Liver (tissue), 3 donors: ENCODE measurements at regions not wholly inside any gene's neighbourhood (a gene's known extent, or its start where the extent isn't known, plus 50 kb on each side); places are given as distances from the start of the nearest gene placed in this dataset.

Experiments
- EGR1 ChIP-seq, 2 donors: IDR thresholded peaks; 2 replicates each; pipeline ENCODE4 v1.6.1; 2016 to 2018; ENCODE audit warnings: antibody characterized with exemption in 2 of 2, low read depth in 2 of 2
- GABPA ChIP-seq, 2 donors: IDR thresholded peaks in 1 of 2; conservative IDR thresholded peaks in 1 of 2; 2 replicates each; pipeline ENCODE4 v1.6.1; 2016; ENCODE audit warnings: antibody characterized with exemption in 2 of 2, mild to moderate bottlenecking in 1 of 2, moderate library complexity in 1 of 2
- JUND ChIP-seq, 2 donors: IDR thresholded peaks; 2 replicates each; pipeline ENCODE4 v1.6.1; 2016; ENCODE audit warnings: antibody characterized with exemption in 2 of 2
- MAX ChIP-seq: IDR thresholded peaks from 2 replicates; pipeline ENCODE4 v1.6.1; 2016; ENCODE audit warnings: antibody characterized with exemption
- RXRA ChIP-seq, 2 donors: IDR thresholded peaks; 2 replicates each; pipeline ENCODE4 v1.6.1; 2017 to 2018; ENCODE audit warnings: antibody characterized with exemption in 2 of 2, mild to moderate bottlenecking in 1 of 2
- TAF1 ChIP-seq: conservative IDR thresholded peaks from 2 replicates; pipeline ENCODE4 v1.6.1; 2016; ENCODE audit warnings: antibody characterized with exemption, mild to moderate bottlenecking
- YY1 ChIP-seq: IDR thresholded peaks from 2 replicates; pipeline ENCODE4 v1.6.1; 2016; ENCODE audit warnings: antibody characterized with exemption, mild to moderate bottlenecking
- ZBTB33 ChIP-seq: IDR thresholded peaks from 2 replicates; pipeline ENCODE4 v1.6.1; 2016; ENCODE audit warnings: antibody characterized with exemption
- TF ChIP-seq, protein P1 (sequence below): fragments of 150-350 bp; IDR thresholded peaks from 2 replicates; pipeline ENCODE4 v1.5.1; 2017; ENCODE audit warnings: improper control_type of control experiment, low read depth, low read length; ENCODE audit not compliant: missing input control
- TF ChIP-seq, protein P2 (sequence below): IDR thresholded peaks from 2 replicates; pipeline ENCODE4 v1.6.1; 2016; ENCODE audit warnings: antibody characterized with exemption, mild to moderate bottlenecking
- donor health status: healthy.
- donor health status: healthy.

GRCh38 chr3:952906-953305 is 139.9 kb upstream of the CNTN6 start:
- no peak for TF ChIP-seq MAX
- TF ChIP-seq, protein P1, sequence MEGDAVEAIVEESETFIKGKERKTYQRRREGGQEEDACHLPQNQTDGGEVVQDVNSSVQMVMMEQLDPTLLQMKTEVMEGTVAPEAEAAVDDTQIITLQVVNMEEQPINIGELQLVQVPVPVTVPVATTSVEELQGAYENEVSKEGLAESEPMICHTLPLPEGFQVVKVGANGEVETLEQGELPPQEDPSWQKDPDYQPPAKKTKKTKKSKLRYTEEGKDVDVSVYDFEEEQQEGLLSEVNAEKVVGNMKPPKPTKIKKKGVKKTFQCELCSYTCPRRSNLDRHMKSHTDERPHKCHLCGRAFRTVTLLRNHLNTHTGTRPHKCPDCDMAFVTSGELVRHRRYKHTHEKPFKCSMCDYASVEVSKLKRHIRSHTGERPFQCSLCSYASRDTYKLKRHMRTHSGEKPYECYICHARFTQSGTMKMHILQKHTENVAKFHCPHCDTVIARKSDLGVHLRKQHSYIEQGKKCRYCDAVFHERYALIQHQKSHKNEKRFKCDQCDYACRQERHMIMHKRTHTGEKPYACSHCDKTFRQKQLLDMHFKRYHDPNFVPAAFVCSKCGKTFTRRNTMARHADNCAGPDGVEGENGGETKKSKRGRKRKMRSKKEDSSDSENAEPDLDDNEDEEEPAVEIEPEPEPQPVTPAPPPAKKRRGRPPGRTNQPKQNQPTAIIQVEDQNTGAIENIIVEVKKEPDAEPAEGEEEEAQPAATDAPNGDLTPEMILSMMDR, result no peak
- TF ChIP-seq EGR1 (IDR thresholded peaks at IDR 0.05; ENCODE audit: low read depth in 2 of 2), result no peak
- no peak for TF ChIP-seq JUND (IDR thresholded peaks at IDR 0.05)
- TF ChIP-seq GABPA (IDR thresholded peaks at IDR 0.05 in 1 of 2, conservative IDR thresholded peaks at IDR 0.05 in 1 of 2), result no peak
- TF ChIP-seq, protein P2, sequence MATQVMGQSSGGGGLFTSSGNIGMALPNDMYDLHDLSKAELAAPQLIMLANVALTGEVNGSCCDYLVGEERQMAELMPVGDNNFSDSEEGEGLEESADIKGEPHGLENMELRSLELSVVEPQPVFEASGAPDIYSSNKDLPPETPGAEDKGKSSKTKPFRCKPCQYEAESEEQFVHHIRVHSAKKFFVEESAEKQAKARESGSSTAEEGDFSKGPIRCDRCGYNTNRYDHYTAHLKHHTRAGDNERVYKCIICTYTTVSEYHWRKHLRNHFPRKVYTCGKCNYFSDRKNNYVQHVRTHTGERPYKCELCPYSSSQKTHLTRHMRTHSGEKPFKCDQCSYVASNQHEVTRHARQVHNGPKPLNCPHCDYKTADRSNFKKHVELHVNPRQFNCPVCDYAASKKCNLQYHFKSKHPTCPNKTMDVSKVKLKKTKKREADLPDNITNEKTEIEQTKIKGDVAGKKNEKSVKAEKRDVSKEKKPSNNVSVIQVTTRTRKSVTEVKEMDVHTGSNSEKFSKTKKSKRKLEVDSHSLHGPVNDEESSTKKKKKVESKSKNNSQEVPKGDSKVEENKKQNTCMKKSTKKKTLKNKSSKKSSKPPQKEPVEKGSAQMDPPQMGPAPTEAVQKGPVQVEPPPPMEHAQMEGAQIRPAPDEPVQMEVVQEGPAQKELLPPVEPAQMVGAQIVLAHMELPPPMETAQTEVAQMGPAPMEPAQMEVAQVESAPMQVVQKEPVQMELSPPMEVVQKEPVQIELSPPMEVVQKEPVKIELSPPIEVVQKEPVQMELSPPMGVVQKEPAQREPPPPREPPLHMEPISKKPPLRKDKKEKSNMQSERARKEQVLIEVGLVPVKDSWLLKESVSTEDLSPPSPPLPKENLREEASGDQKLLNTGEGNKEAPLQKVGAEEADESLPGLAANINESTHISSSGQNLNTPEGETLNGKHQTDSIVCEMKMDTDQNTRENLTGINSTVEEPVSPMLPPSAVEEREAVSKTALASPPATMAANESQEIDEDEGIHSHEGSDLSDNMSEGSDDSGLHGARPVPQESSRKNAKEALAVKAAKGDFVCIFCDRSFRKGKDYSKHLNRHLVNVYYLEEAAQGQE, result no peak
- TF ChIP-seq RXRA (IDR thresholded peaks at IDR 0.05), result no peak
- no peak for TF ChIP-seq YY1
- no peak for TF ChIP-seq ZBTB33
- no peak for TF ChIP-seq TAF1
